Trophoblast cell (in vitro differentiated cells and primary cell): ENCODE measurements at regions not wholly inside any gene's neighbourhood (a gene's known extent, or its start where the extent isn't known, plus 50 kb on each side); places are given as distances from the start of the nearest gene placed in this dataset.

Experiments used
- DNase-seq, 2 donors: peaks; one replicate each; pipeline ENCODE4 v3.0.0-alpha.2; 2016
- H2AFZ ChIP-seq: 2 replicates; pipeline ENCODE4 v1.6.1; 2013; ENCODE audit warnings: low read length, moderate library complexity, mild to moderate bottlenecking; ENCODE audit not compliant: insufficient read depth, poor library complexity
- H2AK5ac ChIP-seq: 2 replicates; pipeline ENCODE4 v1.6.1; 2013; ENCODE audit warnings: mild to moderate bottlenecking, low read length
- H2BK120ac ChIP-seq: 2 replicates; pipeline ENCODE4 v1.6.1; 2013; ENCODE audit warnings: low read length, mild to moderate bottlenecking, moderate library complexity; ENCODE audit not compliant: insufficient read depth, poor library complexity
- H2BK12ac ChIP-seq: 2 replicates; pipeline ENCODE4 v1.6.1; 2013; ENCODE audit warnings: mild to moderate bottlenecking, low read length, moderate library complexity
- H2BK5ac ChIP-seq: 2 replicates; pipeline ENCODE4 v1.6.1; 2013; ENCODE audit warnings: low read length, low read depth, moderate library complexity, mild to moderate bottlenecking; ENCODE audit not compliant: poor library complexity
- H3K14ac ChIP-seq: 2 replicates; pipeline ENCODE4 v1.6.1; 2013; ENCODE audit warnings: mild to moderate bottlenecking, low read length
- H3K18ac ChIP-seq: 2 replicates; pipeline ENCODE4 v1.6.1; 2013; ENCODE audit warnings: mild to moderate bottlenecking, low read length
- H3K23ac ChIP-seq: 2 replicates; pipeline ENCODE4 v1.6.1; 2013; ENCODE audit warnings: low read length
- H3K27ac ChIP-seq: 2 replicates; pipeline ENCODE4 v1.5.1; 2013; ENCODE audit warnings: low read depth, mild to moderate bottlenecking, inconsistent platforms, low read length, moderate library complexity
- H3K27me3 ChIP-seq: 2 replicates; pipeline ENCODE4 v1.6.1; 2013; ENCODE audit warnings: inconsistent platforms, mild to moderate bottlenecking, low read length, moderate library complexity; ENCODE audit not compliant: insufficient read depth
- H3K36me3 ChIP-seq, 2 experiments: 1 replicate in 1 of 2; 2 replicates in 1 of 2; pipeline ENCODE4 v1.6.1; 2013; ENCODE audit warnings: low read length in 2 of 2, mild to moderate bottlenecking in 2 of 2, moderate library complexity in 1 of 2; ENCODE audit not compliant: insufficient read depth in 2 of 2, control insufficient read depth in 1 of 2
- H3K4ac ChIP-seq: 2 replicates; pipeline ENCODE4 v1.6.1; 2013; ENCODE audit warnings: low read depth, mild to moderate bottlenecking, low read length, moderate library complexity
- H3K4me1 ChIP-seq, 2 experiments: 1 replicate in 1 of 2; 2 replicates in 1 of 2; pipeline ENCODE4 v1.6.1; 2013; ENCODE audit warnings: low read length in 2 of 2, mild to moderate bottlenecking in 2 of 2, moderate library complexity in 1 of 2; ENCODE audit not compliant: insufficient read depth in 2 of 2, control insufficient read depth in 1 of 2
- H3K4me2 ChIP-seq: 2 replicates; pipeline ENCODE4 v1.6.1; 2013; ENCODE audit warnings: inconsistent platforms, mild to moderate bottlenecking, low read length, moderate library complexity
- H3K4me3 ChIP-seq: 2 replicates; pipeline ENCODE4 v1.5.1; 2013; ENCODE audit warnings: mild to moderate bottlenecking, low read depth, low read length, inconsistent platforms
- H3K79me1 ChIP-seq: one replicate; pipeline ENCODE4 v1.6.1; 2013; ENCODE audit warnings: low read length
- H3K79me2 ChIP-seq: 2 replicates; pipeline ENCODE4 v1.6.1; 2013; ENCODE audit warnings: low read length, mild to moderate bottlenecking; ENCODE audit not compliant: control insufficient read depth, insufficient read depth, poor library complexity
- H3K9ac ChIP-seq: 2 replicates; pipeline ENCODE4 v1.6.1; 2013; ENCODE audit warnings: mild to moderate bottlenecking, low read length
- H3K9me3 ChIP-seq: 2 replicates; pipeline ENCODE4 v1.6.1; 2013; ENCODE audit warnings: low read depth, mild to moderate bottlenecking, control low read depth, inconsistent platforms, low read length; ENCODE audit not compliant: insufficient read depth
- H4K12ac ChIP-seq: 2 replicates; pipeline ENCODE4 v1.6.1; 2013; ENCODE audit warnings: low read depth, mild to moderate bottlenecking, low read length, moderate library complexity
- H4K8ac ChIP-seq: 2 replicates; pipeline ENCODE4 v1.6.1; 2013; ENCODE audit warnings: low read depth, mild to moderate bottlenecking, low read length, moderate library complexity
- H4K91ac ChIP-seq: one replicate; pipeline ENCODE4 v1.6.1; 2013; ENCODE audit warnings: low read depth, mild to moderate bottlenecking, low read length, moderate library complexity
- WGBS: extraction: QIAGEN DNeasy Blood & Tissue Kit; methylation state at CpG from one replicate; pipeline ENCODE4 v1.1.7; 2013; ENCODE audit warnings: missing lambda C conversion rate; ENCODE audit not compliant: insufficient read length, insufficient coverage; ENCODE audit errors: extremely low coverage; 5-methylcytosine and 5-hydroxymethylcytosine counted together

DNA sequence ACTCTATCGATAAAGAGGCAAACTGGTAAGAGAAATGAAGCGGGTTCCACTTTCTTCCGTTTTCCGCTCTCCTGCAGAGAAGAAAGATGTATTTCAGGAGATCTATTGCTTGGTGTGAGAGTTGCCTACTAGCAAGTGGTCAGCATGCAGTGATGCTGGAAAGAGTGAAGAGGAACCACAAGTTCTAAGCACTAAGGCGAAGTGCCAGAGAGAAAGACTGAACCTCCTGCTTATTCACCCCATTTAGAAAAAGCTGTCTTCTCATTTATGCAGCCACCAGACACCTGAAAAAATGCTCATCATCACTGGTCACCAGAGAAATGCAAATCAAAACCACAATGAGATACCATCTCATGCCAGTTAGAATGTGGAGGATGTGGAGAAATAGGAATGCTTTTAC lies 78.7 kb upstream of the GPC6 start:
- no peak overlapping the region for H3K4me3 ChIP-seq
- no CpG with 5 or more reads among the region's 5 CpGs for WGBS
- H3K4me2 ChIP-seq = no peak overlapping the region
- no peak for DNase-seq
- no peaks in the 10 kb centered on the region for H3K79me2 ChIP-seq
- no peak overlapping the region for H4K8ac ChIP-seq
- H2BK5ac ChIP-seq = no peak overlapping the region
- H3K23ac ChIP-seq = no peak overlapping the region
- no peaks in the 10 kb centered on the region for H3K9me3 ChIP-seq
- no peak overlapping the region for H2BK120ac ChIP-seq
- no peak overlapping the region for H2BK12ac ChIP-seq
- no peak overlapping the region for H4K91ac ChIP-seq
- H3K36me3 ChIP-seq = no peaks in the 10 kb centered on the region
- no peak overlapping the region for H3K14ac ChIP-seq
- no peak overlapping the region for H3K27ac ChIP-seq
- H3K4me1 ChIP-seq = no peaks in the 10 kb centered on the region
- H3K79me1 ChIP-seq = no peaks in the 10 kb centered on the region
- H2AFZ ChIP-seq = no peak overlapping the region
- H4K12ac ChIP-seq = no peak overlapping the region
- no peak overlapping the region for H3K18ac ChIP-seq
- no peak overlapping the region for H2AK5ac ChIP-seq
- H3K4ac ChIP-seq = no peak overlapping the region
- no peaks in the 10 kb centered on the region for H3K27me3 ChIP-seq
- no peak overlapping the region for H3K9ac ChIP-seq

DNA sequence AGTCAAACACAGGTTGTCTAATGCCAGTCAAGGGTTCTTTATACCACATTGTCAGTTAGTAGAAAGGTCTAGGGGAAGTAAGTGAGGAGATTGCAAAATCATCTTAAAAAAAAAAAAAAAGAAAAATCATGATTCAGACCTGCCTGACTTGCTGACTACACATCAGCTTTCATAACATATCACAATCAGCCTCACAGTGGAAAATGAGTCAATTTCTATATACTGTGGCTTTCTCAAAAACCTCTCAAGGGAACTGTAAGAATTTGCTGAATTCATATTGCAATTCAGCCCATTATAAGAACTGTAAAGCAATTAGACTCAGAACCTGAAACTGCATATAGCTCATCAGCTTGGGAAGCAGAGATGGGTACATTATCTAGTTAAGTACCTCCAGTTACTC lies 75.3 kb upstream of the GPC6 start:
- Histone ChIP-seq H3K4ac (no peak overlapping the region), H2AK5ac (no peak overlapping the region), H3K79me2 (no peaks in the 10 kb centered on the region)

GRCh38 chr13:93158565-93158964 lies 68.0 kb upstream of the GPC6 start:
- Histone ChIP-seq H3K23ac (no peak overlapping the region), H3K27ac (no peak overlapping the region), H2BK120ac (no peak overlapping the region), H2AK5ac (no peak overlapping the region), H3K4me1 (no peaks in the 10 kb centered on the region), H3K79me2 (no peaks in the 10 kb centered on the region), H3K27me3 (no peaks in the 10 kb centered on the region), H3K79me1 (no peaks in the 10 kb centered on the region), H3K4me3 (no peak overlapping the region), H2BK12ac (no peak overlapping the region), H3K9me3 (no peaks in the 10 kb centered on the region), H3K14ac (no peak overlapping the region), H4K91ac (no peak overlapping the region), H3K36me3 (no peaks in the 10 kb centered on the region), H2AFZ (no peak overlapping the region), H4K8ac (no peak overlapping the region), H3K9ac (no peak overlapping the region), H3K4ac (no peak overlapping the region), H4K12ac (no peak overlapping the region), H3K18ac (no peak overlapping the region), H3K4me2 (no peak overlapping the region), H2BK5ac (no peak overlapping the region)
- no peak for DNase-seq

More for the DNA sequence above, 75.3 kb upstream of the GPC6 start:
- H3K79me1 ChIP-seq = no peaks in the 10 kb centered on the region
- no peak overlapping the region for H3K4me3 ChIP-seq
- H4K8ac ChIP-seq = no peak overlapping the region
- no peak overlapping the region for H3K23ac ChIP-seq
- no peak overlapping the region for H3K9ac ChIP-seq
- H3K4me2 ChIP-seq = no peak overlapping the region
- H3K27ac ChIP-seq = no peak overlapping the region
- no peaks in the 10 kb centered on the region for H3K36me3 ChIP-seq
- H2BK120ac ChIP-seq = no peak overlapping the region
- DNase-seq = no peak
- no peak overlapping the region for H2BK12ac ChIP-seq
- no peak overlapping the region for H2BK5ac ChIP-seq
- no peaks in the 10 kb centered on the region for H3K9me3 ChIP-seq
- no peak overlapping the region for H4K12ac ChIP-seq
- no peaks in the 10 kb centered on the region for H3K4me1 ChIP-seq
- H3K27me3 ChIP-seq = no peaks in the 10 kb centered on the region
- no peak overlapping the region for H3K14ac ChIP-seq
- no peak overlapping the region for H4K91ac ChIP-seq
- no peak overlapping the region for H3K18ac ChIP-seq
- no peak overlapping the region for H2AFZ ChIP-seq

GRCh38 chr13:93169980-93170379 lies 56.6 kb upstream of the GPC6 start:
- no peak overlapping the region for H3K14ac ChIP-seq
- H3K4me3 ChIP-seq = no peak overlapping the region
- no peak overlapping the region for H3K23ac ChIP-seq
- no peaks in the 10 kb centered on the region for H3K9me3 ChIP-seq
- H3K79me2 ChIP-seq = no peaks in the 10 kb centered on the region
- no peak overlapping the region for H3K9ac ChIP-seq
- H4K8ac ChIP-seq = no peak overlapping the region
- no peak overlapping the region for H3K27ac ChIP-seq
- H4K12ac ChIP-seq = no peak overlapping the region
- H2BK12ac ChIP-seq = no peak overlapping the region
- H3K4ac ChIP-seq = no peak overlapping the region
- no peaks in the 10 kb centered on the region for H3K36me3 ChIP-seq
- H3K79me1 ChIP-seq = no peaks in the 10 kb centered on the region
- peak in 1 of 2 donors; percentile 5 for DNase-seq
- no peak overlapping the region for H3K18ac ChIP-seq
- no peaks in the 10 kb centered on the region for H3K27me3 ChIP-seq
- no peaks in the 10 kb centered on the region for H3K4me1 ChIP-seq
- no peak overlapping the region for H2BK5ac ChIP-seq
- H2AK5ac ChIP-seq = no peak overlapping the region
- no peak overlapping the region for H2AFZ ChIP-seq
- no peak overlapping the region for H4K91ac ChIP-seq
- H3K4me2 ChIP-seq = no peak overlapping the region
- no peak overlapping the region for H2BK120ac ChIP-seq

DNA sequence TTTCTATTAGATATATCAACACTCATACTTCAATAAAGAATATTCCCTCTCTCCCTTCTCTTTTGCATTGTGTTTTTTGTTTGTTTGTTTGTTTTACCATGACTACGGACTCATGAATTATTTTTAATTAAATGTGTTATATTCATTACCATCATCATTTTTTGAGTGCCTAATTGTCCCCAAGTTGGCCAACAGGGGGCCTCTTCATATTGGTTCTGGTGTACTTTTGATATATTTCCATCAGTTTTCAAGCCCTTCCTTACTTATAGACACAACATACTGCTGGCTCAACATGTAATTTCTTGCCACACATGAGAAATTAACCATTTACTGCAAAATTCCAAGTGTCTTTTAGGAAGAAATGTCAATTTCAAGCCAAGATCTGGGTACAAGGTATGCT lies 54.5 kb upstream of the GPC6 start:
- H2AK5ac ChIP-seq = no peak overlapping the region
- DNase-seq = no peak
- H3K27me3 ChIP-seq = no peaks in the 10 kb centered on the region
- WGBS = no CpG with 5 or more reads among the region's 1 CpG
- no peak overlapping the region for H3K23ac ChIP-seq
- H3K36me3 ChIP-seq = no peaks in the 10 kb centered on the region
- no peak overlapping the region for H3K18ac ChIP-seq
- no peak overlapping the region for H2BK120ac ChIP-seq
- H2AFZ ChIP-seq = no peak overlapping the region
- H4K8ac ChIP-seq = no peak overlapping the region
- H2BK12ac ChIP-seq = no peak overlapping the region
- no peak overlapping the region for H3K4me2 ChIP-seq
- H3K79me1 ChIP-seq = no peaks in the 10 kb centered on the region
- H3K9me3 ChIP-seq = no peaks in the 10 kb centered on the region
- H3K4me3 ChIP-seq = no peak overlapping the region
- no peak overlapping the region for H3K14ac ChIP-seq
- no peak overlapping the region for H4K91ac ChIP-seq
- H3K4ac ChIP-seq = no peak overlapping the region
- no peak overlapping the region for H2BK5ac ChIP-seq
- H3K79me2 ChIP-seq = no peaks in the 10 kb centered on the region
- H3K27ac ChIP-seq = no peak overlapping the region
- H4K12ac ChIP-seq = no peak overlapping the region
- H3K9ac ChIP-seq = no peak overlapping the region
- H3K4me1 ChIP-seq = no peaks in the 10 kb centered on the region
